UCSD-AML1 (cell line): ENCODE measurements at regions not wholly inside any gene's neighbourhood (a gene's known extent, or its start where the extent isn't known, plus 50 kb on each side); places are given as distances from the start of the nearest gene placed in this dataset.

Experiments
- DNase-seq: peaks from one replicate; lab custom pipeline; 2025; ENCODE audit not compliant: unreplicated experiment; lab: John Stamatoyannopoulos, UW

DNA sequence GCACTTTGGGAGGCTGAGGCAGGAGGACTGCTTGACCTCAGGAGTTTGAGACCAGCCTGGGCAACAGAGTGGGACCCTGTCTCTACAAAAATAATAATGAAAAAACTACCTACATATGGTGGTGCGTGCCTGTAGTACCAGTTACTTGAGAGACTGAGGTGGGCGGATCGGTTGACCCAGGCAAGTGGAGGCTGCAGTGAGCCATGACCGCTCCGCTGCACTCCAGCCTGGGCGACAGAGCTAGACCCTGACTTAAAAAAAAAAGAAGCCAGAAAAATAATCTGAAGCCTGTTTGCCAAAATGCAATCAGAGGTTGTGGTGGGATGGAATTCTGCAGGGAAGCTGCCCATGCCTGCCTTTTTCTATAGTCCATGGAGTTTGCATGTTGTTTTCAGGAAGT, 50.4 kb upstream of the GGTA1 start:
- no peak for DNase-seq

GRCh38 chr9:121550569-121551512, 51.2 kb upstream of the GGTA1 start:
- peak; percentile 84 for DNase-seq

DNA sequence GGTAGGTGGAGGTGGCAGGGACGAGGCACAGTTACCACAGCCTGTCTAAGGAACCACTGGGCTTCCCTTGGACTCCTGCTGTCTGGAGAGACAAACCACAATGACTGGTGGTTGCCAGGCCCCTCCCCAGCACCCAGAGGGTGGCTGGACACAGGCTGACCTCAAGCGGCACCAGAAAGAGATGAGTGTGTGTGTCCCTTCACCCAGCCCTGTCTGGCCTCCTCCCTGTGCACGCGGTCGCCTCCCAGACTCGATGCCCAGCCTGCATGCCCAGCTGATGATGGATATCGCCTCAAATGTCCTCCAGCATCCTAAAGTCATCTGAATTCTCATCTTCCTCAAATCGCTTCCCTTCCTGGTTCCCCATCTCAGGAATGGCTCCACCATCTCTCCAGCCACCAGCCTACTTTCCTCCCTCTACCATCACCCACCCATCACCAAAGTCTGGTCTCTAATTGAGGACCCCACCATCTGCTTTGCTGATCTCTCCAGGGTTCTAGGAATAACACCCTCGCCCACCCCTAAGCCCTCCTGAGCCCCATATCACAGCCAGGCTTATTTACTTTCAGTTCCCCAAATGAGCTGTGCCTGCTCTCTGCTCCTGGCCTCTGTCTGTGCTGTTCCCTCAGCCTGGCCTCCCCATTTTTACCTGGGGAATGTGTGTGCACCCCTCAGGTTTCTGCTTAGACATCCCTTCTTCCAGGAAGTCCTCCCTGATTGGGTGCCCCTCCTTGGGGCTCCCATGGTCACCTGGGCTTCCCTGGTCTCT, 52.5 kb upstream of the GGTA1 start:
- DNase-seq, result no peak

DNA sequence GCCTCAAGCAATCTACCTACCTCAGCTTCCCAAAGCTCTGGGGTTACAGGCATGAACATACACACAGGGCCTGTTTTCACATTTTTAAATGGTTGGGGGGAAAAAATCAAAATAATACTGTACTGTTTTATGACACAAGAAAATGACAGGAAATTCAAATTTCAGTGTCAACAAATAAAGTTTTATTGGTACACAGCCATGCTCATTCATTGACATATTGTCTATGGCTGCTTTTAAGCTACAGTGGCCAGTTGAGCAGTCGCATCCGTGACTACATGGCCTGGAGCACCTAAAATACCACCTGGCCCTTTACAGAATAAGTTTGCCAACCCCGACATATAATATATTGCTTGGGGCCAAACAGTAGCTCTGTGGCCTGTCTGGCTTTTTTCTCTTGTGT, 56.4 kb upstream of the GGTA1 start:
- no peak for DNase-seq

- no peak for DNase-seq
Observed at GRCh38 chr9:121556580-121556979, 56.9 kb upstream of the GGTA1 start.

GRCh38 chr9:121557581-121558447, 58.2 kb upstream of the GGTA1 start:
- DNase-seq, result peak; percentile 90

DNA sequence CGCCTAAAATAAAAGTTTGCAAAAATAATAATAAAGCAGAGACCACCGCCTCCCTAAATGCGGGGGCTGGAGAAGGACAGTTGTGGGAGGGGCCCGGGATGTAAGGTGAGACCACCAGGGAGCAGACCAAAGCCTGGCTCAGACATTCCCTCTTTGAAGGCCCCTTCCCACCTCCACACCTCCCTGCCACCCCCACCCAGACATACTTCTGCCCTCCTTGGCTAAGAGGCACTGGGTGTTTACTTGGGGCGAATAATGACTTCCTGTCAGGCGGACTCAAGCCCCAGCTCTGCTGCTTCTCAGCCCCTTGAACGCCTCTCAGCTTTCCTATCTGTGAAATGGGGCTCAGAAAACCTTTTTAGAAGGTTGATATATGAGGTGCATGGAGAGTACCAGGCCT, 58.8 kb upstream of the GGTA1 start:
- no peak for DNase-seq

GRCh38 chr9:121559183-121559582, 59.5 kb upstream of the GGTA1 start:
- DNase-seq, result peak; percentile 68

- no peak for DNase-seq
Observed at GRCh38 chr9:121560921-121561320, 61.3 kb upstream of the GGTA1 start.

GRCh38 chr9:121561385-121562222, 62.0 kb upstream of the GGTA1 start:
- no peak for DNase-seq

GRCh38 chr9:121562301-121562700, 62.7 kb upstream of the GGTA1 start:
- DNase-seq, result no peak

- no peak for DNase-seq
Observed at GRCh38 chr9:121563425-121563824, 63.8 kb upstream of the GGTA1 start.

- no peak for DNase-seq
Observed at GRCh38 chr9:121563881-121564460, 64.3 kb upstream of the GGTA1 start.

DNA sequence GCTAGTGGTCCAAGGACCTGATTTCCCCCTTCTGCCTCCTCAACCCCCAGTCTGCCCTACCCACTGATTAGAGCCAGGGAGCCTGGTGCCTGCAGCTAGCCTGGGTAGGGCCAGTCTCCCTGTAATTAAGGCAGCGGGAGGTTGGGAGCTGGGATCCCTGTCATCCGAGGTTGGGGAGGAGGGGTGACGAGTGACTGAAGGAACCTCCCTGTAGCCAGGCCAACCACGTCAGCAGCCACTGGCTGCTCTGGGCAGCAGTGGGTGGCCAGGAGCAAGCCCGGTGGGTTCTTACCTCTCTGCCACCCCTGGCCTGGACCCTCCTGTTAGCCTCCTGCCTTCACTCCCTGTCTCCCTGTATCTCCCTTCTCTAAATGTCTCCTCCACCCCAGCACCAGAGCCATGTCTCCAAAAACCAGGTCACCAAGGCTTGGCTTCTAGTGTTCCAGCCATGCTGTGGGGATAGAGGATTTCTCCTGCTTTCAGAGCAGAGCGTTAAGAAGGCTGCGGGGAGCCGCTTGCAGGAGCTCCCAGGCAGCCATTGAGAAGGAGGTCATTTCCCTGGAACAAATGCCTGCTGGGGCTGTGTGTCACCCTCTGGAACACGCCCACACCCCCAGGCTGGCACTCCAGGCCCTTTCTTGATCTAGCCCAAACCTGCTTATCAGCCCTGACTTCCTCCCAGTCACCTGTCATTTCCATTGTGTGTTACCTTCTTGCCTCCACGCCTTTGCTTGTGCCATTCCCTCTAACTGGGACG, 65.0 kb upstream of the GGTA1 start:
- DNase-seq, result no peak

- DNase-seq, result no peak
Observed at GRCh38 chr9:121566481-121567465, 67.1 kb upstream of the GGTA1 start.

DNA sequence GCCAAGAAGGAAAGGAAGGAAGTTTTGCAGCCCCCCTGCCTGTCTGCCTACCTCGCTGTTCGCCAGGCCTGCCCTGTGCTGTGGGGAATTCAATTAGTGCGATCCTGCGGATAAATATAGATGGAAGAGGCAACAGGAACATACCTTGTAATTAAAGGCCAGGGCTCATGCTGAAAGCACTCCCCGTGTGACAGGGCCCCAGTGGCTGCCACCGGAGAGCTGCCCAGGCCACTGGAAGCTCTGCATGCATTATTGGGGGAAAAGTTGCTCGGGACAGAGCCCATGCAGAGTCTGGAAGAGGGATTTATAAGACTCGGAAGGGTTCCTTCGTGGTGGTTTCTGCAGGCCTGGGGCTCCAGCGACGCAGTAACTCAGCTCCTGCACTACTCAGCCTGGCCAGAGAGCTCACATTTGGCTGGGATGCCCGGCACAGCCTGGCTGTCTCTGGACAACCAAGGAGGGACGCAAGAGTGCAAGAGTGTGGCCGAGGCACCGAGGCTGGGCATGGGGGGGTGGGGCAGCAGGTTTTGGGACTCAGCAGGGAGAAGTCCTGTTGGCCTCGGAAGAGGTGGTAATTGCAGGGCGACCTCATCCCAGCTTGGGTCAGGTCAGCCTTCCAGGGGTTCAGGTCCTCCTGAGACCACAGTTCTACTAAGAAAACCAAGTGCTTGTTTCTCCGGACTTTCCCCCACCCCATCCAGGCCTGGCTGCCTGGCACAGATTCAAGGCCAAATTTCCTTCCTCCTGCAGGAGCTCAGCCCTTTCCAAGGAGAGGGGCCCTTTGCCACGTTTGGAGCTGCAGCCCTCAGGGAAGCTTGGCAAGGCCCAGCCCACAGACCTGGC, 68.1 kb upstream of the GGTA1 start:
- no peak for DNase-seq
